Right renal cortex interstitium (tissue), 3 donors: ENCODE measurements at regions not wholly inside any gene's neighbourhood (a gene's known extent, or its start where the extent isn't known, plus 50 kb on each side); places are given as distances from the start of the nearest gene placed in this dataset.

Experiments
- DNase-seq, 3 donors: peaks; one replicate each; pipeline ENCODE4 v3.0.0-alpha.2; 2013; ENCODE audit warnings: low read depth in 3 of 3, low spot score in 2 of 3

DNA sequence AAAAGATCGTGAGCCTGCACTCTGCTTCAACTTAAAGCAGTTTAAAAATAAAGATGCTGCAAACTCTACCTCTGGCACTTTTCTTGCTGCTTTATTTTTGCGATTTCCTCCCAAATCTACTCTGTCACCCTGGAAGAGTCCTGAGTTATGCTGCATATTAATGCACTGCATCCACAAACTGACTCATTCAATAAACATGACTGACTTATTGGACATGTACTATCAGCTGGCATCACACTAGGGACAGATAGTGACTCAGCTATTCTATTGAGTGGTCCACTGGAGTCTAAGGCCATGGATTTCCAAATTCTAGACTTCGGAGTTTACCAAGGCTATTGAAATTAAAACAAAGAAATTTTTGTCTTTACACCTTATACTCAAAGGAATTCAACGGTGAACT, 90.7 kb upstream of the PTPRR start:
- no peak for DNase-seq

DNA sequence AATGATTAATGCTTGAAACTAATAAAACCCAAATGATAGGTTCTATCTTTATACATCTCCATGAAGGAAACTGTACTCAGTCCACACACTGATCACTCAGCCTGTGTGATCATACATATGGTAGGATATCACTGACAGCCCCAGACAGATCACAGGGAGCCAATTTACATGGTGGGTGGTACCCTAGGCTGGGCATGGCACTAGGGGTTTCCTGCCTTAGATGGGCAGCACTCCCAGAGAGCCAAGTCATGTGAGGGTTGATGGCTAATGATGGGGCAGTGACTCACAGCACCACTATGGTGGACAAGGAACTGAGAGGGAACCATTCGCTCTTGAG, 89.6 kb upstream of the PTPRR start:
- DNase-seq, result no peak

DNA sequence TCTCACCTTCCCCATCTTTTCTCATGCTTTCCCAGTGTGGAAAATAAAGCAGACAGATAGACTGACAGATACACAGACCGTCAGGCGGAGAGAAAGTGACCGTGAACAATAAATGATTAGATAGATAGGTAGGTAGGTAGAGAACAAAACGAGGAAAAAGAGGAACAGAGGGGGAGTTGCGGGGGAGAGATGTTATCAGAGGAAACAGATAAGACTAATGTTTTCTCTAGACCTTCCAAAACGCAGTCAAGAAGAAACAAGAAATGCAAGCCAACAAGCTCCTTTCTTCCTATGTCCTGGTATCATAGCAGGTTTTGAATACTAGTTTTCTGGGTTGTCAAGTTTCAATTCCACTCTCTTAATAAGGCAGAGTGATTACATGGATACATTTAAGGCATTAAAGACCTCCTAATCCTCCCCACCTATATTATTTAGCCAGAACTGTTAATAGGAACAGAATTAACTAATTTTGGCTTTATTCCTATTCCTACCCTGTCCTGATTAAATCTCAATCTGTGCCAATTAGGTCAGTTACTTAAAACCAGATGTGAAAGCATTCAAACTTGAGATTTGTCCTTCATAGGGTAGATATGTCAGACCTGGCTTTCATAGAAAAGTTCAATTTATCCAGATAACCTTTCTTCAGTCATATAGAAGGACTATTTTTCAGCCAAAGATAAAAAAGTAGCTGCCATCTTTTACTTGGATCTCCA, 89.0 kb upstream of the PTPRR start:
- no peak for DNase-seq

DNA sequence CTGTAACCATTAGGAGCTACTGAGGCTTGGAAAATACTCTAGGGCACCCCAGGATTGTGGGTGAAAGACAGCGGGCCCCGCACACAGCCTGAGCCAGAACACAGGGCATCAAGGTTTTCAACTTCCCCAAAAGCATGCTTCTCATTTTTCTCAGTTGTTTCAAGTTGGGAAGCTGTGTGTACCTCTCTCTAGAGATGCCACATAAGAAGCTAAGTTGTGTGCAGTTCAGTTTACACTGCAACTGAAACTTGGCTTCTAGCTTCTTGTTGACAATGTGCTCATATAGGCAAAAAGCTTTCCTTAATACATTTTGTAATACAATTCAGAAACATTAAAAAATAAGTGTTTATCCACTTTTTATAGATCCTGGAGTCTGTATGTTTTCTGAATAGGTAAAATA, 88.1 kb upstream of the PTPRR start:
- DNase-seq, result no peak

DNA sequence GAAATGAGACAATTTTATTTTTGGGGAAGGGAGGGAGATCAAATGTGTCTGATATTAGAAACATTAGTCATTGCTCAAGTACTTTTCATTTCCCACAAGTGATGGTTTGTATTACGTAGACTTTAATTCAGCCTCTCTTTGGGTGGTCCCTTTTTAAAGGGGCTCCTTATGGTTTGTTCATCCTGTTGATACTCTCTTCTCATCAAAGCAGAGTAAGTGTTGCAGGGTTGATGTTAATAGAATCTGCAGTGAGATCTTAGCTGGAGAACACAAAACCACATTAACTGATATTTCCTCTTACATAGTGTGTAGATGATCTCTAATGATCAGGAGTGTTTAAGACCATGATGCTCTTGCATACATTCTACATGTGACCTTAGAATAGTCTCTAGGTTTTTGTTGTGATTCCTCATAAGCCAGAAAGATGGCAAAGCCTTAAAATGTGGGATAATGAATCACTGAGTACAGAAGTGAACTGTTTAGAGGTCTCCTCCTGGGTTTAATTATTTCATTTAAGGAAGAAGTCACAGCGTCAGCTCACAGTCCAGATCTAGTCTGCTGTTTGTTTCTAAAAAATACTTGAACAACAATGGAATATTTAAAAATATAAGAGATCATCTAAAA, 87.4 kb upstream of the PTPRR start:
- no peak for DNase-seq

DNA sequence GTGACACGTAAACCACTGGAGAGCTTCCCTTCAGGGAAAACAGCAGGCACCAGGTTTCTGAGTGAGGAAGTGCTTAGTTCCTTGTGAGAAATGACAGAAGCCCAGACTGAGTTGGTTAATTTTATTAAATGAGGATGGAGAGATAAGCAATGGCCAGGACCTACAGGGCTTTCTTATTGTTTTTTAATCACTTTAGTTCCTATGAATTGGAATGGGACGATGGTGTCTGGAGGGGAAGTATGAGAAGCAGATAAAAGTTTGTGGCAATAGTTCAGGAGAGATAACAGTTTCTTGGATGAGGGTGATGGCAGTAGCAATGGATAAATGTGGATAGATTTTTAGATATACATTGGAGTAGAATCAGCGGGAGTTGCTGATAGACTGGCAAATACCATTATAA, 86.5 kb upstream of the PTPRR start:
- DNase-seq, result no peak

DNA sequence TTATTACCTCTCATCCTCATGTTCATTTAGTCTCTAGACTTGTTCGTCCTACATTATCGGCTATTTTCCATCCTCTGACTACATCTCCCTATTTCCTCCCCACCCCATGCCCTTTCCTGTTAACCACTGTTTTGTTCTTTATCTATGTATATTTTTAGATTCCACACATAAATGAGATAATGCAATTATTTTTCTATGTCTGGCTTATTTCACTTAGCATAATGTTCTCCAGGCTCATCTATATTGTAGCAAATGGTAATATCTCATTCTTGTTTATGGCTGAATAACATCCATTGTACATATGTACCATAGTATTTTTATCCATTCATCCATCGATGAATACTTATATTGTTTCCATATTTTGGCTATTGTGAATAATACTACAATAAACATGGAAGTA, 84.6 kb upstream of the PTPRR start:
- no peak for DNase-seq

DNA sequence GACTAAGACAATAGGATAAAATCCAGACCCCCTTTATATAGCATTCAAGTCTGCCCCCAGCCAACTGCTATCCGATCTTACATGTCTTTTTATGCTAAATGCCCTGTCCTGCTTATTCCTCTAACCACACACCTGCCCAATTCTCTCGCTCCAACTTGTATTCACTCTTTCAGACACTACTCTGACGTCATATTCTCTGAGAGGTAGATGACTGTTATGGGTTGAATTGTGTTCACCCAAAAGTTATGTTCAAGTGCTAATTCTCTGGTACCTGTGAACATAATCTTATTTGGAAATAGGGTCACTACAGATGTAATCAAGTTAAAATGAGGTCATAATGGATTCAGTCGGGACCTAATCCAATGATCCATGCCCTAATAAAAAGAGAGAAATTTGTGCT, 84.0 kb upstream of the PTPRR start:
- no peak for DNase-seq

DNA sequence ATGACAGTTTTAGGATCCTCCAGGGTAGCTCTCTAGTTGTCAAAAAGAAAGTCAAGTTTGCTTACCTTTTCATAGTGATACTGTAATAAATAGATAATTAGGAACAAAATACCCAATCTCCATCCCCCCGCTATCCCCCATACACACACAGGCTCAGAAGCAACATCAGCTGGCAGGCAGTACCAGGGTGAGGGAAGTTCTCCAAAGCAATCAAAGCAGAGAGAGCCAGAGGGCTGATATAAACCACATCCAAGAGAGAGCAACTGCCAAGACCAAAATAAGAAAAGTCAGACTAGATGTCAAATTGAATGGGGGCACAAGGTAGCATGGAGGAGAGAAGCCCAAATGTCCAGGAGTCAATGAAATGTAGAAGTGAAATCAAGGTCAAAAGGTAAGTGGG, 80.2 kb upstream of the PTPRR start:
- no peak for DNase-seq

DNA sequence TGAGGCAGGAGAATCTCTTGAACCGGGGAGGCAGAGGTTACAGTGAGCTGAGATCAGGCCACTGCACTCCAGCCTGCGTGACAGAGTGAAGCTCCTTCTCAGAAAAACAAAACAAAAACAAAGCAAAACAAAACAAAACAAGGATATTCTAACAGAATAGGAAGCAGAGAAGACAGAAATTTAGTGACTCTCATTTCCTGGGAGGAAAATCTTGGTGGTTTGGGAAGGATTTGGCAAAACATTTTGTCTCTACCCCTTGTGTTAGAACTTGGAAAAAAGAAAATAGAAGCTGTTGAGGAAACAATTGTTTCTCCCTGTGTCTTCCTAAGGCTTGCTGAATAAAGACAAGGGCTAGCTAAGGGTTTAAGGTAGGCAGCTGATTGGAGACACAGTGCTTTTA, 79.7 kb upstream of the PTPRR start:
- no peak for DNase-seq

DNA sequence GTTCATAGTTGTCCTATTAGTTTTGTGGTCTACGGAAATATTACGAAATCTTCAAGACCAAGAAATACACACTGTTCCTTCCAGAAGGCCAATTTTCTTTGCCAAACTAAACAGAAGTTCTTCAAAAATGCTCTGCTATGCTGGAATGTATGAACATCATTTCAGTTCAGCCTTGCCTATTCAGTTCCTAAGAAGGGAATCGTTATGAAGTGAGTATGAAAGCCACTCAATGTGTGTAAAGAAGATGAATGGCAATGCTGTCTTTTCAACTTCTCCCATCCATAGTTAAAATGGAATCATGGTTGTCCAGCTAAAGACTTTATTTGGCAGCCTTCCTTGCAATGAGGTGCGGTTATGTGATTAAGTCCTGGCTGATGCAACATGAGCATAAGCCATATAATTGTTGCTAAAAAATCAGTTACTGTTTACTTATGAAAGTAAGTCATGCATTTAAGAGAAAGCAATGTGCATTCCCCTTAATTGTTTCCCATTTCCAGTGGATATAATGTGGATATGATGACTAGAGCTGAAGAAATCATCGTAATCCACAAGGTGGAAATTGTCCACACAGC, 73.8 kb upstream of the PTPRR start:
- DNase-seq, result no peak

DNA sequence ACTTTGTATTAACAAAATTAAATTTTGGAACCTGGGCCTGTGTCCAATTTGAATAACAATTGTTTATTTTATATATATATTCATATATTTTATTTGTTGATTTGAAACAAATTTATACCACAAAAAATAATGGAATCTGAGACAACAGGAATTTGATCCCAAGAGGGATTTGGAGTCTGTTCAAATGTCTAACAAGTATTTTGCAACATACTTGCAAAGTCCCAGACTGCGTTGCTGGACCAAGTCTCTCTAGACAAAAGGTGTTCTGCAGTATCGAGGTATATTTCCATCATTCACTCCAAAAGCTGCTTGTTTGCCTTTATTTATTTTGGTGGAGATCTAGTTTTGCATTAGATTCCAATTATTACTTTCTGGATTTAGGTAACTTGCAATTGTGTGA, 68.7 kb upstream of the PTPRR start:
- DNase-seq, result no peak

DNA sequence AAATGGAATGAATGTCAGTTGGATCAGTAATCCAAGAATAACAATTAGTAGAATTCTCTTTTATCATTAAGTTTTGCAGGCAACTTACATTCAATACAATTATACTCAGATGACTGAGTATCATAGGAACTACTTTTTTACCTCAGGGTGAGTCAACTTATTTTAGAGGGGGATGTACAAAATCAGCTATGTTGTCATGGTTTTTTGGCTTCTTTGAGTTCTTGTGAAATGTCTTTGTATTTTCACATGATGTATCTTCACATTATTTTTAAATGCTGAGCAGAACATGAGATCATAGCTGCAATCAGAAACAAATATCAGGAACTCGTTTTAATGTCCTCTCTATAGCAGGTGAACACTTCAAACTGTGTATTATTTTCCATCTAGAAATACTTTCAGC, 65.3 kb upstream of the PTPRR start:
- DNase-seq, result no peak

DNA sequence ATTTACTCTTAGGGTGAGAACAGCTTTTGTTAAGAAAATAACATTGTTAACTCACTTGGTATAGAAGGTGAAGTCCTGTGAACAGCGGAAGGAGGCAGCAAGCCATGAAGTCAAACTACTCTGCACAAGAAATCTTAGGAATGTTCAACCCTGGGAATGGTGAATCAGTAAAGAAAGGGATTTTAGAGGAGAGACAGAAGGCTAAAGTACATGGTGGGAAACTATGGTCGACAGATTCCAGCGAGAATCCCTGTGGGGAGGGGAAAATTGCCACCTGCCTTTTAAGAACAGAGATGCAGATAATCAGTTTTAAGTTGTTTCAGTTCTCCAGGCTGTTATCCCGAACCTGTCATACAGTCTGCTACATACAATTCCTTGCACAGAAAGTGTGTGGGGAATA, 63.2 kb upstream of the PTPRR start:
- DNase-seq, result no peak

DNA sequence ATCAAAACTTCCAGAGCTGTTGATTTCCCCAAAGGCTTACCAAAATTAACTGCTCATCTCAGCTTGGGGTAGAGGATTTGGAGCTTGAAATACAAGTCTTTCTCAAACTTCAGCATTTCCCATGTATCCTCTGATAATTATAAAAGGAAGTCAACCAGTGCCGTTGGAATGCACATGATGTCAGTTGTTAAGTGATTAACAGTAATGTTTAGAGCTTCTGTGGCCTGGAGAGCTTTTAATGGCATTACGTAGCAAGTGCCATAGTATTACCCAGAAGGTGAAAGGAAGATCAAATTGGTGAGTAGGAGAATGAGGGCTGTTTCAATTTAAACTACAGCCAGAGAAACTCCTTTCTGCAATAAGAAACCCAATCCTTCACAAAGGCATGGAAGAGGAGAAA, 62.5 kb upstream of the PTPRR start:
- DNase-seq, result no peak

DNA sequence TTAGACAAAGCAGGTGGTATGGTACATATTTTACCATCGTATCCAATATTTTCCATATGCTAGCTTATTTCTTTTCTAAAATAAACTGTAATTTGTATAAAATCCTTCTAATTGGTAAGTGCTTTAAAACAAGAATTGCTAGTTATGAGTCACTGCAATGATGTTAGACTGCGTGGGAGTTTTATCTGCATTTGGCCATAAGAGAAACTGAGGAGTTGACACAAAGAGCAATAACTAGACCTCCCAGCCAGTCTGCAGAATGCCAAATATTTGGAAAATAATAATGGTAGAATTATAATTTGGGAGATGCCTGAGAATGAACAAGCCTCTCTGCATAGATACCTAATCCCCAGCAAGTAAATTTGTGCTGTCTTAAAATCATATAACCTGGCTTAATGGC, 61.7 kb upstream of the PTPRR start:
- DNase-seq, result no peak

DNA sequence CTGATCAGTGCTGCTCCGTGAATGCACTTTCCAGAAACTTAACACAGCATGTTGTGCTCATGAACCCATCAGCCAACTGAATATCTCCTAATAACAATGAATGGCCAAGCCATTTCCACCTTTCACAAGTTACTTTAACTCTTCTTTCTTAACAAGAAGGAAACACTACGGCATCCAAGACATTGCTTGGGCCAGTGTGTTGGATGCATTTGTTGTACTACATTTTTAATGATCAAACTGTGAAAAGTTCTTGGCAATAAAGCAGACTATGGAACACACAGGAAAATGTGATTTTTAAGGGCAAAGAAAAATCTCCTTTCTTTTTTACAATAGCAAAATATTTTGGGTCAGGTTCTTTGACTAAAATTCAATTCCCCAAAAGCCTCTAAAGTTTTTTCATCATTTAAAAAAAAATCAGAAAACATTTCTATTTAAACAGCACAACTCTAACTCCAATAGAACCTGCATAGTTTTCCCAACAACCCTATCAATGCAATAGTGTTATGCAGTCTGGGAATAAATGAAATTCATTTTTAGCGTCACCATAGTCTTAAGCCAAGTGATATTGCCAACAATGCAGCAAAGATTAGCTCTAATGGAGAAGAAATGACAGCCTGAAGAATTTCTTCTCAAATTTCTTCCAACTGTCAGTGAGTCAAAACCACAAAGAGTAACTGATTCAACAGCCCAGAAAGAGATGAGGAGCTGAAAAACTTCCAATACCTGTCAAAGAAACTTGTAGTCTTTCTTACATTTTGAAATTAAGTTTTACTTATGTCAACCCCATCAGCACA, 50.7 kb upstream of the PTPRR start:
- no peak for DNase-seq
